ENCODE measurements at regions not wholly inside any gene's neighbourhood (a gene's known extent, or its start where the extent isn't known, plus 50 kb on each side); places are given as distances from the start of the nearest gene placed in this dataset.
A peak's percentile ranks its signal among the peaks of the same experiment; 100 is the strongest.

DNA sequence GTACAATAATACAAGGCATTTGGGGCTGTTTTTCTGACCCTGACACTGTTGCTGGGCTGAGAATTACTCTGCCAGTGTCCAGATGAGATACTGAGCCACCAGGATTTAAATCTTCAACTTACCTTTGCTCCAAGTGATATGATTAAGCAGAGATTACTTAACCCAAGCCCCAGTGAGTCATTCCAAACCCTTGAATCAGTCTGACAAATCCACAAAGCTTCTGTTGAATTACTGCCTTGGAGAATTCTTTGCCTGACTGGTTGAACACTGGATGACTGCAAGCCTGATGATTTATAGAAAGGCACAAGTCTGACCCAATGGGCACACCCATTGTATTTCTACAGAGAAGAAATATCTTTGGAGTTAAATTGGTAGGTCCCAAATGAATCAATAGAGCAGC, 88.2 kb upstream of the TSC22D2 start (continued):
- TF ChIP-seq ATF3 (IDR thresholded peaks at IDR 0.05), result peak; percentile 23; the same call in 1 of the 2 replicates
- no peak for TF ChIP-seq ATF3 (CRISPR knock-in tag; conservative IDR thresholded peaks at IDR 0.05)
- TF ChIP-seq HDAC1 (IDR thresholded peaks at IDR 0.05), result no peak
- no peak for TF ChIP-seq CREB3 (tag; conservative IDR thresholded peaks at IDR 0.05; ENCODE audit: low read depth)
- no peak for TF ChIP-seq ID3 (CRISPR knock-in tag; IDR thresholded peaks at IDR 0.05)
- no peak for TF ChIP-seq ID3 (tag; IDR thresholded peaks at IDR 0.05)
- no peak for TF ChIP-seq BMI1 (IDR thresholded peaks at IDR 0.05; ENCODE audit: low read length)
- TF ChIP-seq HNRNPL (IDR thresholded peaks at IDR 0.05; ENCODE audit: low read depth, low read length), result no peak
- no peak for TF ChIP-seq IFI16 (CRISPR knock-in tag; IDR thresholded peaks at IDR 0.05)
- no peak for TF ChIP-seq SMARCB1 (IDR thresholded peaks at IDR 0.05; ENCODE audit: insufficient read length, low read depth)
- TF ChIP-seq RFX5 (IDR thresholded peaks at IDR 0.05; ENCODE audit: low read depth, low read length), result no peak
- TF ChIP-seq, protein P1, sequence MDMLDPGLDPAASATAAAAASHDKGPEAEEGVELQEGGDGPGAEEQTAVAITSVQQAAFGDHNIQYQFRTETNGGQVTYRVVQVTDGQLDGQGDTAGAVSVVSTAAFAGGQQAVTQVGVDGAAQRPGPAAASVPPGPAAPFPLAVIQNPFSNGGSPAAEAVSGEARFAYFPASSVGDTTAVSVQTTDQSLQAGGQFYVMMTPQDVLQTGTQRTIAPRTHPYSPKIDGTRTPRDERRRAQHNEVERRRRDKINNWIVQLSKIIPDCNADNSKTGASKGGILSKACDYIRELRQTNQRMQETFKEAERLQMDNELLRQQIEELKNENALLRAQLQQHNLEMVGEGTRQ (CRISPR knock-in tag; IDR thresholded peaks at IDR 0.05), result no peak
- TF ChIP-seq, protein P2, sequence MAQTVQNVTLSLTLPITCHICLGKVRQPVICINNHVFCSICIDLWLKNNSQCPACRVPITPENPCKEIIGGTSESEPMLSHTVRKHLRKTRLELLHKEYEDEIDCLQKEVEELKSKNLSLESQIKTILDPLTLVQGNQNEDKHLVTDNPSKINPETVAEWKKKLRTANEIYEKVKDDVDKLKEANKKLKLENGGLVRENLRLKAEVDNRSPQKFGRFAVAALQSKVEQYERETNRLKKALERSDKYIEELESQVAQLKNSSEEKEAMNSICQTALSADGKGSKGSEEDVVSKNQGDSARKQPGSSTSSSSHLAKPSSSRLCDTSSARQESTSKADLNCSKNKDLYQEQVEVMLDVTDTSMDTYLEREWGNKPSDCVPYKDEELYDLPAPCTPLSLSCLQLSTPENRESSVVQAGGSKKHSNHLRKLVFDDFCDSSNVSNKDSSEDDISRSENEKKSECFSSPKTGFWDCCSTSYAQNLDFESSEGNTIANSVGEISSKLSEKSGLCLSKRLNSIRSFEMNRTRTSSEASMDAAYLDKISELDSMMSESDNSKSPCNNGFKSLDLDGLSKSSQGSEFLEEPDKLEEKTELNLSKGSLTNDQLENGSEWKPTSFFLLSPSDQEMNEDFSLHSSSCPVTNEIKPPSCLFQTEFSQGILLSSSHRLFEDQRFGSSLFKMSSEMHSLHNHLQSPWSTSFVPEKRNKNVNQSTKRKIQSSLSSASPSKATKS (CRISPR knock-in tag; IDR thresholded peaks at IDR 0.05), result no peak
- TF ChIP-seq CHD1 (IDR thresholded peaks at IDR 0.05; ENCODE audit: low read length), result no peak
- no peak for TF ChIP-seq JUND (IDR thresholded peaks at IDR 0.05; ENCODE audit: borderline replicate concordance, low read depth, low read length)
- peak; percentile 11; the same call in 1 of the 3 replicates for TF ChIP-seq JUND (tag; IDR thresholded peaks at IDR 0.05; ENCODE audit: borderline replicate concordance, low read depth, low read length)
- no peak for TF ChIP-seq HNRNPH1 (optimal IDR thresholded peaks at IDR 0.05; ENCODE audit: low read depth, low read length)
- no peak for TF ChIP-seq SREBF1 (IDR thresholded peaks at IDR 0.05; ENCODE audit: borderline replicate concordance, low read depth, low read length)
- no peak for TF ChIP-seq KLF10 (CRISPR knock-in tag; IDR thresholded peaks at IDR 0.05)
- no peak for TF ChIP-seq PML (IDR thresholded peaks at IDR 0.05; ENCODE audit: low read length)
